Astrocyte (in vitro differentiated cells and primary cell): ENCODE measurements at regions not wholly inside any gene's neighbourhood (a gene's known extent, or its start where the extent isn't known, plus 50 kb on each side); places are given as distances from the start of the nearest gene placed in this dataset.

ENCODE experiments used
- DNase-seq: peaks from one replicate; pipeline ENCODE4 v3.0.0-alpha.2; 2010; ENCODE audit warnings: low read depth
- FAIRE-seq: peaks from 2 replicates; lab custom pipeline; 2011; peaks lifted over from hg19 to GRCh38; lab: Jason Lieb, UNC
- H2AFZ ChIP-seq: 2 replicates; pipeline ENCODE4 v1.6.0; 2012; ENCODE audit warnings: low read depth, low read length, inconsistent platforms
- H3K27ac ChIP-seq: 2 replicates; pipeline ENCODE4 v1.5.1; 2011; ENCODE audit warnings: low read depth, low read length, inconsistent platforms
- H3K27me3 ChIP-seq: 2 replicates; pipeline ENCODE4 v1.6.0; 2011; ENCODE audit warnings: low read length, inconsistent platforms; ENCODE audit not compliant: insufficient read depth
- H3K36me3 ChIP-seq: 2 replicates; pipeline ENCODE4 v1.5.1; 2011; ENCODE audit warnings: low read length, inconsistent platforms; ENCODE audit not compliant: insufficient read depth
- H3K4me1 ChIP-seq: 2 replicates; pipeline ENCODE4 v1.5.1; 2011; ENCODE audit warnings: low read length, inconsistent platforms; ENCODE audit not compliant: insufficient read depth
- H3K4me2 ChIP-seq: 2 replicates; pipeline ENCODE4 v1.6.0; 2012; ENCODE audit warnings: low read length, inconsistent platforms
- H3K4me3 ChIP-seq: 2 replicates; pipeline ENCODE4 v1.5.1; 2011; ENCODE audit warnings: low read depth, mild to moderate bottlenecking, low read length, inconsistent platforms; ENCODE audit not compliant: insufficient read depth
- H3K79me2 ChIP-seq: 2 replicates; pipeline ENCODE4 v1.6.0; 2012; ENCODE audit warnings: mild to moderate bottlenecking, low read length, inconsistent platforms; ENCODE audit not compliant: insufficient read depth
- H3K9ac ChIP-seq: 2 replicates; pipeline ENCODE4 v1.6.0; 2012; ENCODE audit warnings: mild to moderate bottlenecking, low read length, inconsistent platforms
- H3K9me3 ChIP-seq: 2 replicates; pipeline ENCODE4 v1.5.1; 2012; ENCODE audit warnings: low read depth, mild to moderate bottlenecking, low read length, inconsistent platforms; ENCODE audit not compliant: insufficient read depth
- H4K20me1 ChIP-seq: 2 replicates; pipeline ENCODE4 v1.6.0; 2012; ENCODE audit warnings: low read length, inconsistent platforms; ENCODE audit not compliant: insufficient read depth
- H3K27ac Mint-ChIP-seq: one replicate; pipeline ENCODE4 v1.8.0; 2021; ENCODE audit warnings: mild to moderate bottlenecking, mixed read lengths; ENCODE audit not compliant: unreplicated experiment
- H3K27me3 Mint-ChIP-seq: one replicate; pipeline ENCODE4 v1.8.0; 2021; ENCODE audit warnings: low read depth, mixed read lengths; ENCODE audit not compliant: unreplicated experiment
- H3K36me3 Mint-ChIP-seq: one replicate; pipeline ENCODE4 v1.8.0; 2021; ENCODE audit warnings: low read depth, mixed read lengths; ENCODE audit not compliant: unreplicated experiment
- H3K4me1 Mint-ChIP-seq: one replicate; pipeline ENCODE4 v1.8.0; 2021; ENCODE audit warnings: low read depth, mixed read lengths; ENCODE audit not compliant: unreplicated experiment
- H3K4me3 Mint-ChIP-seq: one replicate; pipeline ENCODE4 v1.8.0; 2021; ENCODE audit warnings: mild to moderate bottlenecking, moderate library complexity, mixed read lengths; ENCODE audit not compliant: unreplicated experiment
- H3K9me3 Mint-ChIP-seq: one replicate; pipeline ENCODE4 v1.8.0; 2021; ENCODE audit warnings: mild to moderate bottlenecking, mixed read lengths; ENCODE audit not compliant: unreplicated experiment
- EZH2 ChIP-seq: IDR thresholded peaks from 2 replicates; pipeline ENCODE4 v1.6.1; 2012; ENCODE audit warnings: mild to moderate bottlenecking, low read length, inconsistent platforms; ENCODE audit not compliant: insufficient read depth
- TF ChIP-seq, protein P1 (sequence below): IDR thresholded peaks from 2 replicates; pipeline ENCODE4 v1.5.1; 2011; ENCODE audit warnings: low read depth, mild to moderate bottlenecking, inconsistent platforms, low read length, moderate library complexity; ENCODE audit not compliant: insufficient read depth

DNA sequence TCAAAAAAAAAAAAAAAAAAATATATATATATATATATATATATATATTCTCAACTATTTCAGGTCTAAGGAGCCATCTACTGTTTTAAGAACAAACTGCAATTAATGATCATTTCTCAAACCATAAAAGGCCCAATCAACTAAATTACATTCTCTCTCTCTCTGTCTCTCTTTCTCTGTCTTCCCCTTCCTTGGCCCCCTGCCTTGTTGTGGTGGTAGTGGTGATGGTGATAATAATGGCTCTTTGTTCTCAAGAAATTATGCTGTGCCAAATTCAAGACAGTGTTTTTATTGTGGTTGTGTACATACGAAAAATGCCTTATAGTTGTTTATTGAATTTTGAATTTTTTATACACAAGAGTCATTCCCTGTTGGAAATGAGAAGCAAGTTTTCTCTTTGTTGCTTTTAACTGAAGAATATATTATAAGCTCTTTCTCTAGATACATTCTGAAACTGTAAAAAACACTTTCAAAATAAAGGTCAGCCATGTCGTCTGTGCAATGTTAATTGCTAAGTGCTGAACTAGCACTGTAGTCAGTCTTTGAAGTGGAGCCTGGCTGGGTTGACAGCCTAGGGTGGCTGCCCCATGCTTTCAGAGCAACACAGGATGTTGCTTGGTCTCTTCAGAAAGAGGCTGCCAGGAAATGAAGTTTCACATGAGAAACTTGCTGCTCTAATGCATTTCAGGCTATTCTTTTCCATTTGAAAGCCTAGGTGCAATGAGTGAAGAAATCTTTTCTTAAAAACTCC lies 96.0 kb downstream of the HINT1 start:
- H4K20me1 ChIP-seq = no peaks in the 10 kb centered on the region
- no peaks in the 10 kb centered on the region for H3K9me3 Mint-ChIP-seq
- H3K27me3 ChIP-seq = no peaks in the 10 kb centered on the region
- no peaks in the 10 kb centered on the region for H3K36me3 Mint-ChIP-seq
- no peaks in the 10 kb centered on the region for H3K79me2 ChIP-seq
- FAIRE-seq = no peak
- H3K4me3 ChIP-seq = no peak overlapping the region
- H3K4me3 Mint-ChIP-seq = no peak overlapping the region
- TF ChIP-seq, protein P1, sequence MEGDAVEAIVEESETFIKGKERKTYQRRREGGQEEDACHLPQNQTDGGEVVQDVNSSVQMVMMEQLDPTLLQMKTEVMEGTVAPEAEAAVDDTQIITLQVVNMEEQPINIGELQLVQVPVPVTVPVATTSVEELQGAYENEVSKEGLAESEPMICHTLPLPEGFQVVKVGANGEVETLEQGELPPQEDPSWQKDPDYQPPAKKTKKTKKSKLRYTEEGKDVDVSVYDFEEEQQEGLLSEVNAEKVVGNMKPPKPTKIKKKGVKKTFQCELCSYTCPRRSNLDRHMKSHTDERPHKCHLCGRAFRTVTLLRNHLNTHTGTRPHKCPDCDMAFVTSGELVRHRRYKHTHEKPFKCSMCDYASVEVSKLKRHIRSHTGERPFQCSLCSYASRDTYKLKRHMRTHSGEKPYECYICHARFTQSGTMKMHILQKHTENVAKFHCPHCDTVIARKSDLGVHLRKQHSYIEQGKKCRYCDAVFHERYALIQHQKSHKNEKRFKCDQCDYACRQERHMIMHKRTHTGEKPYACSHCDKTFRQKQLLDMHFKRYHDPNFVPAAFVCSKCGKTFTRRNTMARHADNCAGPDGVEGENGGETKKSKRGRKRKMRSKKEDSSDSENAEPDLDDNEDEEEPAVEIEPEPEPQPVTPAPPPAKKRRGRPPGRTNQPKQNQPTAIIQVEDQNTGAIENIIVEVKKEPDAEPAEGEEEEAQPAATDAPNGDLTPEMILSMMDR = no peak
- no peak for TF ChIP-seq EZH2
- H3K27me3 Mint-ChIP-seq = no peaks in the 10 kb centered on the region
- no peak overlapping the region for H3K9ac ChIP-seq
- no peaks in the 10 kb centered on the region for H3K9me3 ChIP-seq
- no peak overlapping the region for H3K27ac Mint-ChIP-seq
- H3K4me1 ChIP-seq = no peaks in the 10 kb centered on the region
- no peak for DNase-seq
- no peak overlapping the region for H3K27ac ChIP-seq
- no peak overlapping the region for H2AFZ ChIP-seq
- no peaks in the 10 kb centered on the region for H3K4me1 Mint-ChIP-seq
- H3K4me2 ChIP-seq = no peak overlapping the region
- H3K36me3 ChIP-seq = no peaks in the 10 kb centered on the region

DNA sequence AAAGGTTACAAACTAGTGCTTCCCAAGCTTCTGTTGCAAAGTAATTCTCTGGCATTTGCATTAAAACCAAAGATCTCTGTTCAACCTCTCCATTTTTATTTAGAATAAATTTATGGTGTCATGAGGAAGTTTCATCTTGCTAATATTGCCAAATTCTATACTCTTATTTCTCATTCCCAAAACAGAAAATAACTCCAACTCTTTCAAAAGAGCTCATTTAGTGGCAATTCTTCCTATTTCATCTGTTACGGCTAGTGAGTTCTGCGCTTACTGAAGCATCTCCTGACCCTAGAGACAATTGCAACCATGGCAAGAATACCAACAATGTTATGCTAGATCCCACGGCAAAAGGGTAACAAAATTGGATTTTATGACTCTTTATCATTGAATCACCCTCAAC lies 97.0 kb downstream of the HINT1 start:
- H3K9ac ChIP-seq = no peak overlapping the region
- FAIRE-seq (no peak), DNase-seq (no peak)
- no peak for TF ChIP-seq EZH2
- TF ChIP-seq, protein P1 = no peak
- no peak overlapping the region for H3K27ac Mint-ChIP-seq
- no peaks in the 10 kb centered on the region for H3K36me3 Mint-ChIP-seq
- H3K27ac ChIP-seq = no peak overlapping the region
- no peaks in the 10 kb centered on the region for H3K4me1 ChIP-seq
- H3K27me3 ChIP-seq = no peaks in the 10 kb centered on the region
- no peaks in the 10 kb centered on the region for H3K4me1 Mint-ChIP-seq
- no peak overlapping the region for H2AFZ ChIP-seq
- H3K9me3 ChIP-seq = no peaks in the 10 kb centered on the region
- H3K79me2 ChIP-seq = no peaks in the 10 kb centered on the region
- no peaks in the 10 kb centered on the region for H3K9me3 Mint-ChIP-seq
- H3K27me3 Mint-ChIP-seq = no peaks in the 10 kb centered on the region
- no peak overlapping the region for H3K4me3 Mint-ChIP-seq
- no peak overlapping the region for H3K4me3 ChIP-seq
- no peaks in the 10 kb centered on the region for H4K20me1 ChIP-seq
- H3K36me3 ChIP-seq = no peaks in the 10 kb centered on the region
- H3K4me2 ChIP-seq = no peak overlapping the region

DNA sequence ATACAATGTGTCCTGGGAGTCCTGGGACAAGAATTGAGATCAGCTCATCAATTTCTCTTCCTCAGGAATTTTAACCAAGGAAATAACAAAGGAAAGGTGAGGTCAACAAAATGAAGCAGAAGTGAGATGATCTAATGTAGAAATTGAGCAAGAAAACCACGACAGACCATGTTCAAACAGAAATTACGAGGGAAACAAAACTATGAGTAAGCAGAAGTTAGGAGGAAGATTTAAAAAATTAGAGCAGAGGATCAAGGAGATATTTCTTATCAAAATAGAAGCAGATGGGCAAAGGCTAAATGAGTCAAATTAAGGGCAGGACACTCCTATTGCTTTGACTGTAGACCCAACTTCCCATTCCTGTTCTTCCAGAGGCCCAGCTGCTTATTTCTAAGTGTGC lies 97.4 kb downstream of the HINT1 start:
- TF ChIP-seq EZH2 = no peak
- TF ChIP-seq, protein P1 = no peak
- no peaks in the 10 kb centered on the region for H4K20me1 ChIP-seq
- H3K36me3 Mint-ChIP-seq = no peaks in the 10 kb centered on the region
- no peaks in the 10 kb centered on the region for H3K27me3 ChIP-seq
- FAIRE-seq = no peak
- H3K9me3 ChIP-seq = no peaks in the 10 kb centered on the region
- no peak for DNase-seq
- no peak overlapping the region for H3K4me3 ChIP-seq
- H3K4me1 Mint-ChIP-seq = no peaks in the 10 kb centered on the region
- no peaks in the 10 kb centered on the region for H3K27me3 Mint-ChIP-seq
- peaks cover 2% of the 10 kb centered on the region for H3K9me3 Mint-ChIP-seq
- H2AFZ ChIP-seq = no peak overlapping the region
- H3K4me2 ChIP-seq = no peak overlapping the region
- no peaks in the 10 kb centered on the region for H3K79me2 ChIP-seq
- H3K27ac Mint-ChIP-seq = no peak overlapping the region
- H3K9ac ChIP-seq = no peak overlapping the region
- H3K4me1 ChIP-seq = no peaks in the 10 kb centered on the region
- no peaks in the 10 kb centered on the region for H3K36me3 ChIP-seq
- H3K27ac ChIP-seq = no peak overlapping the region
- H3K4me3 Mint-ChIP-seq = no peak overlapping the region
